A549 (cell line): ENCODE measurements at regions not wholly inside any gene's neighbourhood (a gene's known extent, or its start where the extent isn't known, plus 50 kb on each side); places are given as distances from the start of the nearest gene placed in this dataset.

ENCODE experiments used
- ATAC-seq, 2 experiments: fragments of 200-7000 bp in 1 of 2; fragments of >200 bp in 1 of 2; cut with Nextera tagmentation in 1 of 2; cut with Tn5 transposase in 1 of 2; 3 replicates each; pipeline versions ENCODE4 v1.8.0 to v1.9.1; 2018 to 2020; ENCODE audit warnings: mild to moderate bottlenecking in 1 of 2, moderate library complexity in 1 of 2
- CTCF ChIA-PET: fragments of 300-600 bp; sonication (Branson Sonifier 250); formaldehyde crosslinking; extraction: SDS; loops from one replicate; lab custom pipeline; 2021; ENCODE audit warnings: antibody characterized with exemption, inconsistent platforms; lab: Yijun Ruan, JAX
- POLR2A ChIA-PET: fragments of 350-600 bp; formaldehyde crosslinking; extraction: SDS; loops from one replicate; lab custom pipeline; 2021; ENCODE audit warnings: antibody characterized with exemption, inconsistent platforms; lab: Yijun Ruan, JAX
- DNase-seq, 2 experiments: peaks; one replicate each; pipeline versions ENCODE4 v3.0.0 to v3.0.0-alpha.2; 2011 to 2016; ENCODE audit warnings: low read depth in 1 of 2, low spot score in 1 of 2
- FAIRE-seq: peaks from 2 replicates; lab custom pipeline; 2011; peaks lifted over from hg19 to GRCh38; lab: Jason Lieb, UNC
- H3K27ac ChIP-seq, 2 experiments: fragments of >200 bp; sonication (Bioruptor Twin); formaldehyde crosslinking; 3 replicates each; pipeline ENCODE4 v1.5.1; 2016 to 2017
- H3K4me1 ChIP-seq: fragments of >200 bp; sonication (Bioruptor Twin); formaldehyde crosslinking; 3 replicates; pipeline ENCODE4 v1.6.1; 2016
- H3K4me2 ChIP-seq: fragments of >200 bp; sonication (Bioruptor Twin); formaldehyde crosslinking; 3 replicates; pipeline ENCODE4 v1.6.1; 2016
- H3K4me3 ChIP-seq: fragments of >200 bp; sonication (Bioruptor Twin); formaldehyde crosslinking; 3 replicates; pipeline ENCODE4 v1.5.1; 2016
- H3K9me3 ChIP-seq: fragments of >200 bp; sonication (Bioruptor Twin); formaldehyde crosslinking; 3 replicates; pipeline ENCODE4 v1.6.1; 2016
- CBX2 ChIP-seq: fragments of 200-600 bp; sonication (generic); IDR thresholded peaks from 2 replicates; pipeline ENCODE4 v1.6.1; 2016; ENCODE audit warnings: low read depth, mild to moderate bottlenecking, borderline replicate concordance
- GATA3 ChIP-seq: IDR thresholded peaks from 2 replicates; pipeline ENCODE4 v1.6.1; 2012; ENCODE audit warnings: borderline replicate concordance
- HEYL ChIP-seq: fragments of 250-450 bp; sonication (Bioruptor Pico); IDR thresholded peaks from 2 replicates; pipeline ENCODE4 v1.8.0; 2021; ENCODE audit warnings: mild to moderate bottlenecking, moderate library complexity
- HOXB13 ChIP-seq: fragments of 250-450 bp; sonication (Bioruptor Pico); IDR thresholded peaks from 2 replicates; pipeline ENCODE4 v1.5.0; 2020; ENCODE audit warnings: low read depth, mild to moderate bottlenecking, moderate library complexity
- KDM1A ChIP-seq: fragments of 200-600 bp; sonication (generic); IDR thresholded peaks from 2 replicates; pipeline ENCODE4 v1.6.1; 2016; ENCODE audit warnings: low read depth, mild to moderate bottlenecking
- MAFK ChIP-seq: fragments of 450-650 bp; IDR thresholded peaks from 2 replicates; pipeline ENCODE4 v1.6.1; 2014; ENCODE audit not compliant: partially characterized antibody
- MAZ ChIP-seq: fragments of 150-350 bp; IDR thresholded peaks from 2 replicates; pipeline ENCODE4 v1.6.1; 2014; ENCODE audit warnings: antibody characterized with exemption, low read depth, low read length, borderline replicate concordance
- MYC ChIP-seq: IDR thresholded peaks from 2 replicates; pipeline ENCODE4 v1.6.1; 2012; ENCODE audit warnings: mild to moderate bottlenecking, inconsistent platforms, low read length, improper control_type of control experiment, borderline replicate concordance
- PHF8 ChIP-seq: fragments of 200-600 bp; sonication (generic); IDR thresholded peaks from 2 replicates; pipeline ENCODE4 v1.6.1; 2016; ENCODE audit warnings: low read depth, mild to moderate bottlenecking, antibody characterized with exemption, moderate library complexity, borderline replicate concordance
- POLR2AphosphoS2 ChIP-seq: conservative IDR thresholded peaks from 2 replicates; pipeline ENCODE4 v1.6.1; 2012; ENCODE audit warnings: low read length, improper control_type of control experiment, inconsistent platforms
- RAD21 ChIP-seq, 2 experiments: fragments of >200 bp in 1 of 2; sonication (Bioruptor Twin) in 1 of 2; formaldehyde crosslinking in 1 of 2; IDR thresholded peaks in 1 of 2; conservative IDR thresholded peaks in 1 of 2; 2 replicates in 1 of 2; 3 replicates in 1 of 2; pipeline ENCODE4 v1.6.1; 2012 to 2018; ENCODE audit warnings: inconsistent platforms in 1 of 2
- RCOR1 ChIP-seq: fragments of 150-350 bp; IDR thresholded peaks from 2 replicates; pipeline ENCODE4 v1.6.1; 2014; ENCODE audit warnings: antibody characterized with exemption, low read length, low read depth
- RFX5 ChIP-seq: fragments of 450-650 bp; IDR thresholded peaks from 2 replicates; pipeline ENCODE4 v1.7.1; 2014; ENCODE audit warnings: antibody characterized with exemption, mild to moderate bottlenecking, moderate library complexity
- TFCP2L1 ChIP-seq: fragments of 250-450 bp; sonication (Bioruptor Pico); IDR thresholded peaks from 2 replicates; pipeline ENCODE4 v1.5.0; 2021; ENCODE audit warnings: mild to moderate bottlenecking
- ZC3H11A ChIP-seq: fragments of 450-650 bp; IDR thresholded peaks from 2 replicates; pipeline ENCODE4 v1.6.1; 2014; ENCODE audit warnings: antibody characterized with exemption, mild to moderate bottlenecking
- ZSCAN20 ChIP-seq: fragments of 250-450 bp; sonication (Bioruptor Pico); IDR thresholded peaks from 2 replicates; pipeline ENCODE4 v1.8.0; 2022; ENCODE audit warnings: mild to moderate bottlenecking, moderate library complexity
- WGBS: methylation state at CpG from one replicate; pipeline ENCODE4 v1.1.6; 2017; ENCODE audit errors: missing lambda C conversion rate; 5-methylcytosine and 5-hydroxymethylcytosine counted together
- TF ChIP-seq, protein P1 (sequence below): IDR thresholded peaks from 2 replicates; pipeline ENCODE4 v1.6.1; 2012
- TF ChIP-seq, protein P2 (sequence below): fragments of >200 bp; sonication (Bioruptor Twin); formaldehyde crosslinking; IDR thresholded peaks from 3 replicates; pipeline ENCODE4 v1.6.1; 2016
- TF ChIP-seq, protein P3 (sequence below): fragments of 200-600 bp; sonication (generic); IDR thresholded peaks from 2 replicates; pipeline ENCODE4 v1.6.1; 2016; ENCODE audit warnings: antibody characterized with exemption, mild to moderate bottlenecking, moderate library complexity

DNA sequence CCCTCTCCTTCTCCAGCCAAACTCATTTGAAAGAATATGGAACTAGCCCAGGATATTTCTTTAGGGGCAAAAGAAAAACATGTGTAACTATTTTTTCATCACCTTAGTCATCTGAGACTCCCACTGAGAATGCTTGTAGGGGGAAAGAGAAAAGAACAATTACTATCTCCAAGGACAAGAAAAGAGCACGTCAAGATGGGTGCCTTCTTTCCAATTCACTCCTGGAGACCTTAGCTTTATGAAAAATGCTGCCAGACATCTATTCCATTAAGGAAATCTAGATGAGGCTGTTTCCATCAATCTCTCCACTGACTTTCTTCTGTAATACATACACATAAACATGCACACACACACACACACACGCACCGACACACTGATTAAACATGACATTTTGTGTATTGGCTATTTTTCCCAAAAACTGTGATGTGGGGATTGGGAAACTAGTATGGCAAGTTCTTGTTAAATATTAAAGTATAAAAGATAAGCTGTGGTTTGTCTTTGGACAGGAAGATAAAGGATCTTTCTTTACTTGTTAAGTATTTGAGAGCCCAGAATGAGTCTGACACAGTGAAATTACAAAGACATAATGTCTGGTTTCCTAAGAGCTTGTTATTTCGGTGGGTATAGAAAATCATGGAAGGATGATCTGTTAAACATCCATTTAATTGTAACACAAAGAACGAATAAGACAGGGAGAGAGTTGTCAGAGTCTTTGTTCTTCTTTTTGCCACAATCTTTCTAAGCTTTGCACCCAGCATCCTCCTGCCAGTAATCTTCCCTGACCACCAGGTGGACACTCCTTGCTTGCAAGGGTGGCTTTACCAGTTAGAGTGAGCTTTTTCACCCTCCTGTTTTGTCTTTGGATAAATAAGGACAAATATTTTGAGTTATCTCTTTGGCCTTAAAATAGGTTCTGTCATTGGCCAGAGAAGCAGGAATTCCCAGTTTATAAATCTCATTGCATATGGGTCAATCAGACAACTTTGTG, 177.3 kb upstream of the TMEM72 start:
- 22% methylated on average over 5 of the region's 5 CpGs for WGBS
- CTCF ChIA-PET, result interaction anchor here (0.8 to 0.9 kb wide), 2 partner anchors 9 to 124 kb away, joined by 3 read pairs; no protein-coding TSS in a partner anchor
- peak in 1 of 2 experiments; percentile 5 for DNase-seq

DNA sequence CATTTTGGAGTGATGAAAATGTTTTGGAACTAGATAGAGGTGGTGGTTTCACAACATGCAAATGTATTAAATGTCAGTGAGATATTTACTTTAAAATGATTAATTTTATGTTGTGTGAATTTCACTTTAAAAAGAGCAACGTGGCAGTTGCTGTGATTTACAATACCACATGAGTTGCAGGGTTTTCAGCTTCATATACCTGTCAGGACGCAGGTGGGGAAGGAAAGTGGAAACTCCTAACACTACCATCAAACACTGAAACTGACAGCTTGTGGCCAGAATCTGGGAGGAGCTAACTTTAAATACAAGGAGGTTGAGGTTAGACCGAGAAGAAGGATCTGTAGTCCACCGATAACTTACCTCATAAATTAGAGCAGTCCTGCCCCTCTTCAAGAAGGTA, 168.9 kb upstream of the TMEM72 start:
- FAIRE-seq, result no peak
- DNase-seq, result no peak
- TF ChIP-seq ZC3H11A, result no peak
- TF ChIP-seq MAZ, result no peak
- TF ChIP-seq, protein P1, sequence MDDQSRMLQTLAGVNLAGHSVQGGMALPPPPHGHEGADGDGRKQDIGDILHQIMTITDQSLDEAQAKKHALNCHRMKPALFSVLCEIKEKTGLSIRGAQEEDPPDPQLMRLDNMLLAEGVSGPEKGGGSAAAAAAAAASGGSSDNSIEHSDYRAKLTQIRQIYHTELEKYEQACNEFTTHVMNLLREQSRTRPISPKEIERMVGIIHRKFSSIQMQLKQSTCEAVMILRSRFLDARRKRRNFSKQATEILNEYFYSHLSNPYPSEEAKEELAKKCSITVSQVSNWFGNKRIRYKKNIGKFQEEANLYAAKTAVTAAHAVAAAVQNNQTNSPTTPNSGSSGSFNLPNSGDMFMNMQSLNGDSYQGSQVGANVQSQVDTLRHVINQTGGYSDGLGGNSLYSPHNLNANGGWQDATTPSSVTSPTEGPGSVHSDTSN, result no peak
- TF ChIP-seq ZSCAN20 (CRISPR knock-in tag), result no peak
- TF ChIP-seq RFX5, result no peak
- no peak for TF ChIP-seq HOXB13 (CRISPR knock-in tag)
- TF ChIP-seq, protein P2, sequence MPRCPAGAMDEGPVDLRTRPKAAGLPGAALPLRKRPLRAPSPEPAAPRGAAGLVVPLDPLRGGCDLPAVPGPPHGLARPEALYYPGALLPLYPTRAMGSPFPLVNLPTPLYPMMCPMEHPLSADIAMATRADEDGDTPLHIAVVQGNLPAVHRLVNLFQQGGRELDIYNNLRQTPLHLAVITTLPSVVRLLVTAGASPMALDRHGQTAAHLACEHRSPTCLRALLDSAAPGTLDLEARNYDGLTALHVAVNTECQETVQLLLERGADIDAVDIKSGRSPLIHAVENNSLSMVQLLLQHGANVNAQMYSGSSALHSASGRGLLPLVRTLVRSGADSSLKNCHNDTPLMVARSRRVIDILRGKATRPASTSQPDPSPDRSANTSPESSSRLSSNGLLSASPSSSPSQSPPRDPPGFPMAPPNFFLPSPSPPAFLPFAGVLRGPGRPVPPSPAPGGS, result no peak
- no peak for TF ChIP-seq MYC
- no peak for TF ChIP-seq POLR2AphosphoS2
- TF ChIP-seq RAD21 (conservative IDR thresholded peaks at IDR 0.05 in 1 of 2, IDR thresholded peaks at IDR 0.05 in 1 of 2), result no peak
- TF ChIP-seq, protein P3, sequence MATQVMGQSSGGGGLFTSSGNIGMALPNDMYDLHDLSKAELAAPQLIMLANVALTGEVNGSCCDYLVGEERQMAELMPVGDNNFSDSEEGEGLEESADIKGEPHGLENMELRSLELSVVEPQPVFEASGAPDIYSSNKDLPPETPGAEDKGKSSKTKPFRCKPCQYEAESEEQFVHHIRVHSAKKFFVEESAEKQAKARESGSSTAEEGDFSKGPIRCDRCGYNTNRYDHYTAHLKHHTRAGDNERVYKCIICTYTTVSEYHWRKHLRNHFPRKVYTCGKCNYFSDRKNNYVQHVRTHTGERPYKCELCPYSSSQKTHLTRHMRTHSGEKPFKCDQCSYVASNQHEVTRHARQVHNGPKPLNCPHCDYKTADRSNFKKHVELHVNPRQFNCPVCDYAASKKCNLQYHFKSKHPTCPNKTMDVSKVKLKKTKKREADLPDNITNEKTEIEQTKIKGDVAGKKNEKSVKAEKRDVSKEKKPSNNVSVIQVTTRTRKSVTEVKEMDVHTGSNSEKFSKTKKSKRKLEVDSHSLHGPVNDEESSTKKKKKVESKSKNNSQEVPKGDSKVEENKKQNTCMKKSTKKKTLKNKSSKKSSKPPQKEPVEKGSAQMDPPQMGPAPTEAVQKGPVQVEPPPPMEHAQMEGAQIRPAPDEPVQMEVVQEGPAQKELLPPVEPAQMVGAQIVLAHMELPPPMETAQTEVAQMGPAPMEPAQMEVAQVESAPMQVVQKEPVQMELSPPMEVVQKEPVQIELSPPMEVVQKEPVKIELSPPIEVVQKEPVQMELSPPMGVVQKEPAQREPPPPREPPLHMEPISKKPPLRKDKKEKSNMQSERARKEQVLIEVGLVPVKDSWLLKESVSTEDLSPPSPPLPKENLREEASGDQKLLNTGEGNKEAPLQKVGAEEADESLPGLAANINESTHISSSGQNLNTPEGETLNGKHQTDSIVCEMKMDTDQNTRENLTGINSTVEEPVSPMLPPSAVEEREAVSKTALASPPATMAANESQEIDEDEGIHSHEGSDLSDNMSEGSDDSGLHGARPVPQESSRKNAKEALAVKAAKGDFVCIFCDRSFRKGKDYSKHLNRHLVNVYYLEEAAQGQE, result no peak
- no peak for TF ChIP-seq GATA3
- TF ChIP-seq HEYL, result no peak
- 23% methylated on average over 4 of the region's 4 CpGs for WGBS
- Histone ChIP-seq H3K4me2 (no peak overlapping the region), H3K4me3 (no peak overlapping the region), H3K4me1 (no peaks in the 10 kb centered on the region), H3K9me3 (no peaks in the 10 kb centered on the region), H3K27ac (no peak overlapping the region)
- ChIA-PET POLR2A (no interaction called here), CTCF (interaction anchor here (0.8 kb wide), 1 partner anchor 8 kb away, joined by 3 read pairs; no protein-coding TSS in a partner anchor)
- ATAC-seq, result no peak

More for the DNA sequence above, 177.3 kb upstream of the TMEM72 start:
- H3K4me2 ChIP-seq, result no peak overlapping the region
- no peaks in the 10 kb centered on the region for H3K9me3 ChIP-seq
- POLR2A ChIA-PET, result no interaction called here
- no peak for TF ChIP-seq RCOR1
- no peak for TF ChIP-seq MAFK
- TF ChIP-seq ZC3H11A, result no peak
- TF ChIP-seq CBX2, result no peak
- TF ChIP-seq, protein P1, result no peak
- no peak for TF ChIP-seq TFCP2L1 (CRISPR knock-in tag)
- TF ChIP-seq KDM1A, result no peak
- TF ChIP-seq PHF8, result no peak
- no peak for FAIRE-seq
- no peak overlapping the region for H3K4me3 ChIP-seq
- ATAC-seq, result no peak
- H3K4me1 ChIP-seq, result no peaks in the 10 kb centered on the region
- no peak overlapping the region for H3K27ac ChIP-seq
